ENCODE measurements at regions not wholly inside any gene's neighbourhood (a gene's known extent, or its start where the extent isn't known, plus 50 kb on each side); places are given as distances from the start of the nearest gene placed in this dataset.

DNA sequence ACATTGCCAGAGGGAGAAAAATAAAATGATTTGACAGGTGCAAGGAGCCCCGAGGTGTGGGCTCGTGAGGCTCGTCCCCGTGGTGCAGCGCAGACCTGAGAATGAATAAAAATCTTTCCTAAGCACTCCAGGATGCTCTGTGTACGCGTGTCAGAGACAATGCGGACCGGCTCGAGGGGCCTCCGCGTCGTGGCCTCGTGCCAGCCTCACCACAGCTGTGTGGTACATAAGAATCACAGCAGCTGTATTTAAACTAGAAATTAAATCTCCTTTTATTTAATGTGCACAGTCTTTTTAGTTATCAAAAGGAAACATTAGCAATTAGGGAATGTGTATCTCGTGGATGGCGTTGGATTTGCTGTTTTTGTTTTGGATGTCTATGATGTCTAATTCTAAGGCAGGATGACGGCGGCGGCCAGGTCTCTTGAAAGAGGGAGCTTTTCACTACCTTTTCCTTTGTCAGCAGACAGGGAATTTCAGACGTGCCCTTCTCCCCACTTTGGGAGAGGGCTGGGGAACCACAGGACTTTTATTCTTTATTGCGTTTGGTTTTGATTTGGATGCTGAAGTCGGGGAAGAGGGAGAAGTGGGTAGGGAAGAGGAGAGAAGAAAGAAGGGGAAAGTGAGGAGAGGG lies 365.3 kb upstream of the SHH start:
- TF ChIP-seq CTCF (IDR thresholded peaks at IDR 0.05) (no peak), POLR2A (IDR thresholded peaks at IDR 0.05) (no peak)

Measured in esophagus squamous epithelium (tissue), 4 donors.